ENCODE measurements at regions not wholly inside any gene's neighbourhood (a gene's known extent, or its start where the extent isn't known, plus 50 kb on each side); places are given as distances from the start of the nearest gene placed in this dataset.

GRCh38 chr4:124915073-124915472 is 202.5 kb upstream of the ANKRD50 start:
- TF ChIP-seq, protein P1, sequence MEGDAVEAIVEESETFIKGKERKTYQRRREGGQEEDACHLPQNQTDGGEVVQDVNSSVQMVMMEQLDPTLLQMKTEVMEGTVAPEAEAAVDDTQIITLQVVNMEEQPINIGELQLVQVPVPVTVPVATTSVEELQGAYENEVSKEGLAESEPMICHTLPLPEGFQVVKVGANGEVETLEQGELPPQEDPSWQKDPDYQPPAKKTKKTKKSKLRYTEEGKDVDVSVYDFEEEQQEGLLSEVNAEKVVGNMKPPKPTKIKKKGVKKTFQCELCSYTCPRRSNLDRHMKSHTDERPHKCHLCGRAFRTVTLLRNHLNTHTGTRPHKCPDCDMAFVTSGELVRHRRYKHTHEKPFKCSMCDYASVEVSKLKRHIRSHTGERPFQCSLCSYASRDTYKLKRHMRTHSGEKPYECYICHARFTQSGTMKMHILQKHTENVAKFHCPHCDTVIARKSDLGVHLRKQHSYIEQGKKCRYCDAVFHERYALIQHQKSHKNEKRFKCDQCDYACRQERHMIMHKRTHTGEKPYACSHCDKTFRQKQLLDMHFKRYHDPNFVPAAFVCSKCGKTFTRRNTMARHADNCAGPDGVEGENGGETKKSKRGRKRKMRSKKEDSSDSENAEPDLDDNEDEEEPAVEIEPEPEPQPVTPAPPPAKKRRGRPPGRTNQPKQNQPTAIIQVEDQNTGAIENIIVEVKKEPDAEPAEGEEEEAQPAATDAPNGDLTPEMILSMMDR (conservative IDR thresholded peaks at IDR 0.05; ENCODE audit: low read depth, low read length) = no peak
- TF ChIP-seq MAFK (IDR thresholded peaks at IDR 0.05; ENCODE audit: low read depth, low read length) (peak; percentile 83), SMC3 (IDR thresholded peaks at IDR 0.05; ENCODE audit: low read depth, low read length) (no peak), RAD21 (IDR thresholded peaks at IDR 0.05; ENCODE audit: low read length) (no peak), POLR2A (IDR thresholded peaks at IDR 0.05; ENCODE audit: low read depth, low read length) (no peak), BHLHE40 (IDR thresholded peaks at IDR 0.05; ENCODE audit: low read depth, low read length) (no peak), CEBPB (IDR thresholded peaks at IDR 0.05; ENCODE audit: low read depth, low read length) (no peak), RFX5 (IDR thresholded peaks at IDR 0.05; ENCODE audit: low read depth, low read length) (no peak), MAZ (IDR thresholded peaks at IDR 0.05; ENCODE audit: borderline replicate concordance, low read depth, low read length) (no peak), MXI1 (IDR thresholded peaks at IDR 0.05; ENCODE audit: borderline replicate concordance, low read depth, low read length) (no peak), CHD1 (IDR thresholded peaks at IDR 0.05; ENCODE audit: low read depth, low read length) (no peak)
- TF ChIP-seq, protein P2, sequence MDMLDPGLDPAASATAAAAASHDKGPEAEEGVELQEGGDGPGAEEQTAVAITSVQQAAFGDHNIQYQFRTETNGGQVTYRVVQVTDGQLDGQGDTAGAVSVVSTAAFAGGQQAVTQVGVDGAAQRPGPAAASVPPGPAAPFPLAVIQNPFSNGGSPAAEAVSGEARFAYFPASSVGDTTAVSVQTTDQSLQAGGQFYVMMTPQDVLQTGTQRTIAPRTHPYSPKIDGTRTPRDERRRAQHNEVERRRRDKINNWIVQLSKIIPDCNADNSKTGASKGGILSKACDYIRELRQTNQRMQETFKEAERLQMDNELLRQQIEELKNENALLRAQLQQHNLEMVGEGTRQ (IDR thresholded peaks at IDR 0.05; ENCODE audit: low read depth, low read length) = no peak

All from IMR-90 (cell line).